ENCODE measurements at regions not wholly inside any gene's neighbourhood (a gene's known extent, or its start where the extent isn't known, plus 50 kb on each side); places are given as distances from the start of the nearest gene placed in this dataset.

- TF ChIP-seq, protein P1, sequence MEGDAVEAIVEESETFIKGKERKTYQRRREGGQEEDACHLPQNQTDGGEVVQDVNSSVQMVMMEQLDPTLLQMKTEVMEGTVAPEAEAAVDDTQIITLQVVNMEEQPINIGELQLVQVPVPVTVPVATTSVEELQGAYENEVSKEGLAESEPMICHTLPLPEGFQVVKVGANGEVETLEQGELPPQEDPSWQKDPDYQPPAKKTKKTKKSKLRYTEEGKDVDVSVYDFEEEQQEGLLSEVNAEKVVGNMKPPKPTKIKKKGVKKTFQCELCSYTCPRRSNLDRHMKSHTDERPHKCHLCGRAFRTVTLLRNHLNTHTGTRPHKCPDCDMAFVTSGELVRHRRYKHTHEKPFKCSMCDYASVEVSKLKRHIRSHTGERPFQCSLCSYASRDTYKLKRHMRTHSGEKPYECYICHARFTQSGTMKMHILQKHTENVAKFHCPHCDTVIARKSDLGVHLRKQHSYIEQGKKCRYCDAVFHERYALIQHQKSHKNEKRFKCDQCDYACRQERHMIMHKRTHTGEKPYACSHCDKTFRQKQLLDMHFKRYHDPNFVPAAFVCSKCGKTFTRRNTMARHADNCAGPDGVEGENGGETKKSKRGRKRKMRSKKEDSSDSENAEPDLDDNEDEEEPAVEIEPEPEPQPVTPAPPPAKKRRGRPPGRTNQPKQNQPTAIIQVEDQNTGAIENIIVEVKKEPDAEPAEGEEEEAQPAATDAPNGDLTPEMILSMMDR (conservative IDR thresholded peaks at IDR 0.05 in 1 of 2, IDR thresholded peaks at IDR 0.05 in 1 of 2; ENCODE audit: extremely low read depth in 1 of 2, insufficient read depth in 1 of 2, low read depth in 1 of 2, low read length in 2 of 2): no peak
- no peak for TF ChIP-seq EZH2 (IDR thresholded peaks at IDR 0.05; ENCODE audit: borderline replicate concordance, low read length)
Observed at GRCh38 chr6:168865522-168865921, 388.1 kb downstream of the THBS2 start.

Data from mammary epithelial cell (primary cell).